ENCODE measurements at regions not wholly inside any gene's neighbourhood (a gene's known extent, or its start where the extent isn't known, plus 50 kb on each side); places are given as distances from the start of the nearest gene placed in this dataset.
"Not testable (repeated sequence)": the region's sequence is repeated elsewhere in the genome, so short reads cannot be mapped to it uniquely, and the experiment has no call there.

DNA sequence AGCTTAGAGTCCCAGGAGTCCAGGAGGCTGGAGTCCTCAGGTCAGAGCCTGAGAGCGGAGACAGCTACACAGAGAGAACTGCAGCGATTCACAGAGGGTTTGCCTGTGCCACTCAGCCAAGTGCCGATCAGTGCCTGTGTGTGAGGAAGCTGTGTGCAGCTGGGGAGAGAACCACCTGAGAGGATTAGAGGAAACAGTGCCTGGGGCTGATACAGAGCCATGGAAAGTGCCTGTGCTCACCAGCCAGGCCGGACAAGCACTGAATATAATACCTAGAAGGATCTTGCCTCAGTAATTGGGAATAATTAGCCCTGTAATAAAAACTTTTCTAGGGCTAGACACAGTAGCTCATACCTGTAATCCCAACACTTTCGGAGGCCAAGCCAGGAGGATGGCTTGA is 134.7 kb downstream of the ARHGAP11B start:
- not testable (repeated sequence) for DNase-seq

DNA sequence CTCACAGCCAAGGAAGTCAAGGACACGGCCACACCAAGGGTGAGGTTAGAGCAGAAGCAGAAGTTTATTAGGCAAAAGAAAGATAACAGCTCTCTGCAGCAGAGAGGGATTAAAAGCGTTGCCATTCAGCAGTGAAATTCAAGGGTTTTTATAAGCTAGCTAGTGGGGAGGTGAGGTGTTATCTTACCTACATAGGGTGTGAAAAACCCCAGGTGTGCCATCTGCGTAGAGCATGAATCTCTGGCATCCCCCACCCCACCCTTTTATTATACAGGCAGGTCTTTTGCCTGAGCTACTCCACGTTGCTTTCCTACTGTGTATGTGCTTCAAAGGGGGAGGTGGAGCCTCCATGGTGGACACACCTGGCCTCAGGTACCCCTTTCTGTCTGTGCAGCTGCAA is 135.4 kb downstream of the ARHGAP11B start:
- DNase-seq: not testable (repeated sequence)

- DNase-seq: peak; percentile 13
Observed at GRCh38 chr15:30769390-30770124, 134.2 kb upstream of the FAN1 start.

GRCh38 chr15:30770759-30771158 is 133.0 kb upstream of the FAN1 start:
- no peak for DNase-seq

DNA sequence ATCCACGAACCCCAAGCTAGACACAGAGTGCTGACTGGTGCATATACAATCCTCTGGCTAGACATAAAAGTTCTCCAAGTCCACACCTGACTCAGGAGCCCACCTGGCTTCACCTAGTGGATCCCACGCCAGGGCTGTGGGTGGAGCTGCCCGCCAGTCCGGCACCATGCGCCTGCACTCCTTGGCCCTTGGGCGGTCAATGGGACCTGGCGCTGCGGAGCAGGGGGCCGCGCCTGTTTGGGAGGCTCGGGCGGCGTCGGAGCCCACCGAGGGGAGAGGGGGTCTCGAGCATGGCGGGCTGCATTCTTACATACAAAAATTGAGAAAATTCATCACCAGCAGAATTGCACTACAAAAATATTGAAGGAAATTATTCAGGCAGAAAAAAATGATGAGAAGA is 120.7 kb upstream of the FAN1 start:
- no peak for DNase-seq

DNA sequence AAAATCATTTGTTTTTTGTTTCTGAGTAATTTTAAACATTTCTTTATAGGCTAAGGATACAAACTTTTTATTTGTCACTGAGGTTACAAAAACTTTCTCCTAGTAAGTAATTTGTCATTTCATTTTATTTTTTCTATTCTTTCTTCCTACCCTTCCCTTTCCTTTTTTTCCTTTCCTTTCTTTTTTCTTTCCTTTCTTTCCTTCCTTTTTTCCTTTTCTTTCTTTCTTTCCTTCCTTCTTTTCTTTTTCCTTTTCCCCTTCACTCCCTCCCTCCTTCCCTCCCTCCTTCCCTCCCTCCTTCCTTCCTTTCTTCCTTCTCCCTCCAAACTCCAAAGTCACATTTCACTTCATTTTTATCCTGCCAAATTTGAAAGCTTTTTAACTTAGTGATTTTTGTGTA is 115.1 kb upstream of the FAN1 start:
- DNase-seq: no peak

GRCh38 chr15:30791239-30792175 is 112.2 kb upstream of the FAN1 start:
- peak; percentile 12 for DNase-seq

- not testable (repeated sequence) for DNase-seq
Observed at GRCh38 chr15:30792843-30793242, 110.9 kb upstream of the FAN1 start.

DNA sequence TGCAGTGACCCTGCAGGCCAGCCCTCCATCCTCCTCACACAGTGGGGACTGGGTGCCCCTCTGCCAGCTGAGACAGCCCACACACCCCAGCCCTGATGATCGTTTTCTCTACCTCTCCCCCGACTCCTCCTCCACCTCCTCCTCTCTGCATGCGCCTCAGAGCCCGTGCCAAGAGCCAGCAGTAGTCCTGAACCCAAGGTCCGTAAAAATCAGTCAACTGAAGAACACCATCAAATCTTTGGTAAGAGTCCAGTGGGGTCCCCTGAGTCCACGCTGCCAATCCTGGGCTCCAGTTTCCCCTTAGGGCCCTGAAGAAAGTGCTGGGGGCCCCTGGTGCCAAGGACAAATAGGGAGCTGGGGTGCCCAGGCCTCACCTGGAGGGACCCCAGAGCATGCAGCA is 109.3 kb upstream of the FAN1 start:
- DNase-seq: no peak

DNA sequence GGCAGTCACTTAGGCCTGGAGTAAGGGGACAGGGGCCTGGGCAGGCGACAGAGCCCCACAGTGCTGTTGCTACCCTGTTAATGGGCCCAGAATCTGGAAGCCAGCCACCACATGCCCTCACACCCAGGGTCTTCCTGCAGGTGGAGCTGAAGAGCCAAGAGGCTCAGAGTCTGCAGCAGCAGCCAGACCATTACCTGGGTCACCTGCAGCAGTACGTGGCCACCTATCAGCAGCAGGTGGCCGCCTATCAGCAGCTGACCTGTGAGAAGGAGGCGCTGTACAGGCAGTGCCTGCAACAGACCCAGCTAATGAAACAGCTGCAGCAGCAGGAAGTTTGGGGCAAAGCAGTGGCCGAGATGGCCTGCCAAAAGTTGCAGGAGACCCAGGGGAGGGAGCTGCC is 104.2 kb upstream of the FAN1 start:
- DNase-seq: not testable (repeated sequence)

DNA sequence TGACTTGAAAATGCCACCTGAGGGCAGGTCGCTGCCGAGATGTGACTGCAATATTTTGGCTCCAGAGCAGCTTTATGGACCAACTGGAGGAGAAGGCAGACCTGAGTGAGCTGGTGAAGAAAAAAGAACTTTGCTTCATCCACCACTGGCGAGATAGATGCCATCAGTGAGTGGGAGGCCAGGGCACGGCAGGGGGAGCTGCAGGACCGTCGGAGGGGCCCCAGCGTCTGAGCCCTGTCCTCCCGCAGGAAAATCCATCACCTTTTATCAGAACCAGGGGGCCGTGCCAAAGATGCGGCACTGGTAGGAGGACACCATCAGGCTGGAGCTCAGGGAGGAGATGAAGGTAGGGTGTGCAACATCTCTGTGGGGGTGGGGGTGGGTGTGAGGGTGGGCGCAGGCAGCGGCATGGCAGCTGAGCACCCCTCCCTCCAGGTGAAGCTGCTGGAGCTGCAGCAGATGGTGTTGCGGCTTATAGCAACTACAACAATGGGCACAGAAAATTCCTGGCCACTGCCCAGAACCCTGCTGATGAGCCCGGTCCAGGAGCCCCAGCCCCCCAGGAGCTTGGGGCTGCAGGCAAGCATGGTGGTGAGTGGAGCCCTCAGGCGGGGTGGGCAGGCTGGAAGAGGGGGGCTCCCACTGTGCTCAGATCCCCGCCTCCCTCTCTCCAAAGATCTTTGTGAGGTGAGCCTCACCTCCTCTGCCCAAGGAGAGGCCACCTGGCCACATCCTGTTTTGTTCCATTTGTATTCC is 102.4 kb upstream of the FAN1 start:
- not testable (repeated sequence) for DNase-seq

DNA sequence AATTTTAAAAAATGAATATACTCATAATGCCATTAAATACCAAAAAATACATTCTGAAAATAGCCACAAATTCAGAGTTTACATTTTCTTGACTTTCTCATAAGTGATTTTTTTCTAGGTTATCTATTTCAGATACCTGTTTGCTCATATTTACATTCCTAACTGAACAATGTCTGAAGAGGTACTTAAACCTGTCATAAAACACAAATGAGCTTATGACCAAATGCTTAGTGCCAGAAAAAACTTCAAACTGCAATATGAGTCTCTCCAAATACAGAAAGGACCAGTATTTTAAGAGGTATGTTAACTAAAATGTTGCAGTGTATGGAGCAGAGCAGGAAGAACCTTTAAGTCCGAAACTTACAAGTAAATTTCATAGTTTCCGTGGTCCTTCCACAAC is 101.7 kb upstream of the FAN1 start:
- not testable (repeated sequence) for DNase-seq

DNA sequence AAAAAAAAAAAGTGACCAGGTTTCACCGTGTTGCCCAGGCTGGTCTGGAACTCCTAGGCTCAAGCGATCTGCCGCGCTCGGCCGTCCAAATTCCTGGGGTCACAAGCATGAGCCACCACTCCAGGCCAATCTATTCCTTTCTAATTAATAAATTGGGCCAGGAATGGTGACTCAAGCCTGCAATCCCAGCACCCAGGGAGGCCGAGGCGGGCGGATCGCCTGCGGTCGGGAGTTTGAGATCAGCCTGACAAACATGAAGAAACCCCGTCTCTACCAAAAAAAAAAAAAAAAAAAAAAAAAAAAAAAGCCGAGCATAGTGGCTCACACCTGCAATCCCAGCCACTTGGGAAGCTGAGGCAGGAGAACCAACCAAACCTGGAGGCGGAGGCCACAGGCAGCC is 100.0 kb upstream of the FAN1 start:
- DNase-seq: not testable (repeated sequence)

DNA sequence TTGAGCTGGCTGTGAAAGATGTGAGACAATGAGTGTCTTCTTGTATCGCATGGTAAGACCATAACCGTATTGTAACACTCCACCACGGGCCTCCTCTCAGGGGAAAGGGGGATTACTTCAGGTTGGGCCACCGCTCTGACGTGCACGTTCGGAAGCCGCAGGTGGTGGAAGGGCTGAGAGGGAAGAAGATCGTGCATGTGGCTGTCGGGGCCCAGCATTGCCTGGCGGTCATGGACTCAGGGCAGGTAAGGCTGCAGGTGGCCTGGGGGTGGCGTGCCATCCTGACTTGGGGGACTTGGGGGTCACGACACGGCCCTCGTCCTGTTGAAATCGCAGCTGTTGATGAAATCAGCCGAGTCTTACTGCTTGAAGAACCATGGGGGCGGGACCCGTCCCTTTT is 87.3 kb upstream of the FAN1 start:
- DNase-seq: no peak

GRCh38 chr15:30823068-30823813 is 80.5 kb upstream of the FAN1 start:
- DNase-seq: not testable (repeated sequence)

DNA sequence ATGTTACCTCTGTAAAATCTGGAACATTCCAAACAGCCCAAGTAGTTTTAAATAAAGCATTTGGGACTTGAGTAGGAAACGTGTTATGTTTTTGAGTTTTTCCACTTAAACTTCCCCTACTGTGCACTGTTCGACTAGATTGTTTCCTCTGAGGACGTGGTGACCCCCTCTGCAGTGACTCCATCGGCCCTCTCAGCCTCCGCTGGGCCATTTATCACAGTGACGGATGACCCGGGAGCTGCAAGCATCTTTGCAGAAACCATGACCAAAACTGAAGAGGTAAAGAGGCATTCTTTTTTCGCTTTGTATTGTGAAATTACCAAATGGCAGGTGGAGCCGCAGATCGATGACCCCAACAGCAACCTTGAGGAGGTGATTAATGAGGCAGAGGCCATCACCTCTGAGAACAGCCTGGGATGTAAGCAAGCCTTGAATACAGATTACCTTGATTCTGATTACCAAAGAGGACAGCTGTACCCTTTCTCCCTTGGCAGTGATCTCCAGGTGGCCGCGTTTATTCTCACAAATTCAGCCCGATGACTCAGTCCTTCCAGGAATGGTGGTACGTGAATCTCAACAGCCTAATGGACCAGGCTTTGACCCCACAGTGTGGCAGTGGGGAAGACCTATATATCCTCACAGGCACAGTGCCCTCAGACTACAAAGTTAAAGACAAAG is 79.1 kb upstream of the FAN1 start:
- no peak for DNase-seq

DNA sequence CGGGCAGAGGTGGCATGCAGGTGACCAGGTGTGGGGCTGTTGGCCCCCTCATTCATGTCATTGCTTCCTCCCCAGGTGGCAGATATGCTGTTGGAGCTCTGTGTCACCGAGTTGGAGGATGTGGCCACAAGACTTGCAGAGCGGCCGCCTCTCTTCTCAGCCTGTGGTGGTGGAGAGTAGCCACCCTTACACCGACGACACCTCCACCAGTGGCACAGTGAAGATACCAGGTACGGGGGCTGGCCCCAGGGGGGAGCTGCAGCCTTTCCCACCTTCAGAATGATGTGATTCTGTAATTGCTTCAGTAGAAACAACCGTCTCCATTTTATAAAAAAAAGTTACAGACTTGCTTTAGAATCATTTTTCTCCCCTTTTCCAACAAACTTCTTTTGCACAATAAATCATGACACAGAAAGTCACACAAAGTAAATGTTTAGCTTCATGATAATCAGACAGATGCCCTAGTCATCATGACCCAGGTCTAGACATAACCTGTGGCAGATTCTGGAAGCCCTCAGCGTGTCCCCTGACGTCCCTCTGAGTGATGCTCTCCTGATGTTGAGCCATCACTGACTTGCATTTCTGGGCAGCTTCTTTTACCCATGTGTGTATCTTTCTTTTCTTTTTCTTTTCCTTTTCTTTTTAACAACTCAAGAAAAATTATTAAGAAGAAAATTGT is 76.0 kb upstream of the FAN1 start:
- DNase-seq: no peak

DNA sequence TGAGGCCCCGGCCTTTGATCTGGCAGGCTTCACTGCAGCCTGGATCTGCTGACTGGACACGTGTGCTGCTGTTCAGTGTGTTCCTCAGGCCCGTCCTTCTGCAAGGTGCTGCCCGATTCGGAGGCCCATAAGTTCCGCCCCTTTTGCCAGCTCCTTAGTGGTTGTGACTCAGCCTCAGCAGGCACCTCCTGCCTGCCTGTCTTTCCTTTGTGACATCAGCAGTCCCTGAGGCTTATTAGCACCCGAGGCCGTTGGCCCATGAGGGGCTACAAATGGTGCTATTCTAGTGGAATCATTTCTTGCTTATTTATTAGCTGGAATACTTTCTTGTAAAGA is 75.4 kb upstream of the FAN1 start:
- peak; percentile 55 for DNase-seq

DNA sequence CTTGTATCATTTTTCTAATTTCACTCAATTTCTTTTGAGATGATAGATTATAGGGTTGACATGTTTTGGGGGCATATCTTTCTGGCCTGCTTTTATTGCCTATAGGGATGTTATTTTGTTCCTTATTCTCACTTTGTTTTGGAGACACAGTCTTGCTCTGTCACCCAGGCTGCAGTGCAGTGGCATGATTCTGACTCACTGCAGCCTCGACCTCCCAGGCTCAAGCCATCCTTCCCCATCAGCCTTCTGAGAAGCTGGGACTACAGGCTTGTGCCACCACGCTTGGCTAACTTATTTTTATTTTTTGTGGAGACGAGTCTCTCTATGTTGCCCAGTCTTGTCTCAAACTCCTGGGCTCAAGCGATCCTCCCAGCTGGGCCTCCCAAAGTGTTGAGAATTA is 72.8 kb upstream of the FAN1 start:
- no peak for DNase-seq

GRCh38 chr15:30833379-30833778 is 70.3 kb upstream of the FAN1 start:
- not testable (repeated sequence) for DNase-seq

- not testable (repeated sequence) for DNase-seq
Observed at GRCh38 chr15:30841639-30842038, 62.1 kb upstream of the FAN1 start.
